NT2/D1 (cell line): ENCODE measurements at regions not wholly inside any gene's neighbourhood (a gene's known extent, or its start where the extent isn't known, plus 50 kb on each side); places are given as distances from the start of the nearest gene placed in this dataset.

Source experiments
- YY1 ChIP-seq: IDR thresholded peaks from 2 replicates; pipeline ENCODE4 v1.6.1; 2011; ENCODE audit not compliant: insufficient read length, insufficient read depth
- ZNF274 ChIP-seq: IDR thresholded peaks from 2 replicates; pipeline ENCODE4 v1.6.1; 2011; ENCODE audit warnings: mild to moderate bottlenecking, low read depth, low read length

DNA sequence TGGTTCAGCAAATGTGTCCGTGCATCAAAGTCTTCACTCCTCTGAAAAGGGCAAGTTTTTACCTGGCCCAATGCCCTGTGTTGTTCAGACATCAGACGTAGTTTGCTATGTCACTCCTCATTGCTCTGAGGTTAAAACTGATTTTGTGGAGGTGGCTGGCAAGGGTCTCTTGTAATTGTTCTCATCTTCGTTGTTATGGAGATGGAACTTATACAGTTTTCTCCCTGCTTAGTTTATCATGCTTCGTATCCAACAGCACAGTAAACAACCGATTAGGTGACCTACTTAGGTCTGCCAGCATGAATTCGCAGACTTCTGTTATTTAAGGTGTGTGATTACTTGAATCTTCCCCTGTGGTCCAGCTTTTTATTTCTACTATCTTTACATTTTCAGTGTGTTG, 274.1 kb upstream of the SMIM30 start:
- TF ChIP-seq YY1 (no peak), ZNF274 (no peak)
